ENCODE measurements at regions not wholly inside any gene's neighbourhood (a gene's known extent, or its start where the extent isn't known, plus 50 kb on each side); places are given as distances from the start of the nearest gene placed in this dataset.
A peak's percentile ranks its signal among the peaks of the same experiment; 100 is the strongest.

- H3K27me3 ChIP-seq: peaks cover 0 to 25% of the 10 kb centered on the region in 2 donors
- TF ChIP-seq CTCF (IDR thresholded peaks at IDR 0.05) (no peak), POLR2A (IDR thresholded peaks at IDR 0.05) (no peak)
- DNase-seq: no peak
- no peak overlapping the region for H3K27ac ChIP-seq
- no peaks in the 10 kb centered on the region for H3K36me3 ChIP-seq
- H3K4me1 ChIP-seq: peaks cover 0 to 23% (median 5%) of the 10 kb centered on the region in 4 donors
- H3K9me3 ChIP-seq: no peaks in the 10 kb centered on the region
- H3K4me3 ChIP-seq: peak overlapping the region in 3 of 4 donors; percentile 22 to 46 (median 41)
Observed at GRCh38 chr2:45168711-45169338, 159.6 kb upstream of the SIX2 start.

- TF ChIP-seq POLR2A (IDR thresholded peaks at IDR 0.05): no peak
- TF ChIP-seq CTCF (IDR thresholded peaks at IDR 0.05): no peak
- Histone ChIP-seq H3K27ac (no peak overlapping the region), H3K27me3 (peaks cover 0 to 25% of the 10 kb centered on the region in 2 donors), H3K4me3 (no peak overlapping the region), H3K9me3 (no peaks in the 10 kb centered on the region), H3K36me3 (no peaks in the 10 kb centered on the region), H3K4me1 (peaks cover 0 to 23% (median 5%) of the 10 kb centered on the region in 4 donors)
- DNase-seq: no peak
Observed at GRCh38 chr2:45167920-45168629, 158.8 kb upstream of the SIX2 start.

- Histone ChIP-seq H3K4me1 (peaks cover 0 to 23% (median 5%) of the 10 kb centered on the region in 4 donors), H3K9me3 (no peaks in the 10 kb centered on the region), H3K4me3 (no peak overlapping the region), H3K27ac (no peak overlapping the region), H3K36me3 (no peaks in the 10 kb centered on the region), H3K27me3 (peaks cover 0 to 25% of the 10 kb centered on the region in 2 donors)
- TF ChIP-seq POLR2A (IDR thresholded peaks at IDR 0.05) (no peak), CTCF (IDR thresholded peaks at IDR 0.05) (no peak)
- no peak for DNase-seq
Observed at GRCh38 chr2:45166229-45166890, 157.1 kb upstream of the SIX2 start.

- no peaks in the 10 kb centered on the region for H3K4me1 ChIP-seq
Observed at GRCh38 chr2:45162711-45163110, 153.5 kb upstream of the SIX2 start.

GRCh38 chr2:45156605-45157004 is 147.4 kb upstream of the SIX2 start:
- no peak for DNase-seq
- TF ChIP-seq CTCF (IDR thresholded peaks at IDR 0.05) (no peak), POLR2A (IDR thresholded peaks at IDR 0.05) (no peak)
- no peaks in the 10 kb centered on the region for H3K9me3 ChIP-seq
- no peaks in the 10 kb centered on the region for H3K27me3 ChIP-seq
- H3K4me3 ChIP-seq: no peak overlapping the region
- H3K36me3 ChIP-seq: no peaks in the 10 kb centered on the region
- no peaks in the 10 kb centered on the region for H3K4me1 ChIP-seq
- H3K27ac ChIP-seq: no peak overlapping the region

More at GRCh38 chr2:45162711-45163110, 153.5 kb upstream of the SIX2 start:
- Histone ChIP-seq H3K27me3 (peaks cover 0 to 2% of the 10 kb centered on the region in 2 donors), H3K9me3 (no peaks in the 10 kb centered on the region), H3K4me3 (no peak overlapping the region), H3K36me3 (no peaks in the 10 kb centered on the region), H3K27ac (no peak overlapping the region)
- no peak for DNase-seq
- no peak for TF ChIP-seq CTCF (IDR thresholded peaks at IDR 0.05)
- no peak for TF ChIP-seq POLR2A (IDR thresholded peaks at IDR 0.05)
